D341Med (cell line): ENCODE measurements at regions not wholly inside any gene's neighbourhood (a gene's known extent, or its start where the extent isn't known, plus 50 kb on each side); places are given as distances from the start of the nearest gene placed in this dataset.
"Not testable (repeated sequence)": the region's sequence is repeated elsewhere in the genome, so short reads cannot be mapped to it uniquely, and the experiment has no call there.

Experiments used
- DNase-seq: peaks from one replicate; pipeline ENCODE4 v3.0.0; 2012; ENCODE audit warnings: low spot score

DNA sequence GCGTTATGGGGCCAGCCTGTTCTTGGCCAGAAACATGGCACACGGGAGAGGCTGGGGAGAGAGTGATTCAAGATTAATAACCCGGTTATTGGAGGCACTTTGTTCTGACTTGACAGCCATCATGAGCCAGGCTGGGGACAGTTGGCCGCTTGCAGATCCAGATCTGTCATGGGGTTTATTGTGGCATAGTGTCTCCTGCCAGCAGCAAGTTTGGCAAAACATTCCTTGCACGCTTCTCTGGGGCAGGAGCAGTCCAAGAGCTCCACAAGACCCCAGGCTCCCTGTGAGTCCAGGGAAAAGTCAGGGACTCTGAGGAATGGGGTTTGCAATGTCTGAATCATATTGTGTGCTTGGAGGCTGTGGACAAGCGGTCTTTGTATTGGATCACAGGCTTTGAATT, 270.4 kb downstream of the MIAT start:
- no peak for DNase-seq

- DNase-seq: no peak
These were observed 274.1 kb downstream of the MIAT start for GRCh38 chr22:26931471-26931870.

DNA sequence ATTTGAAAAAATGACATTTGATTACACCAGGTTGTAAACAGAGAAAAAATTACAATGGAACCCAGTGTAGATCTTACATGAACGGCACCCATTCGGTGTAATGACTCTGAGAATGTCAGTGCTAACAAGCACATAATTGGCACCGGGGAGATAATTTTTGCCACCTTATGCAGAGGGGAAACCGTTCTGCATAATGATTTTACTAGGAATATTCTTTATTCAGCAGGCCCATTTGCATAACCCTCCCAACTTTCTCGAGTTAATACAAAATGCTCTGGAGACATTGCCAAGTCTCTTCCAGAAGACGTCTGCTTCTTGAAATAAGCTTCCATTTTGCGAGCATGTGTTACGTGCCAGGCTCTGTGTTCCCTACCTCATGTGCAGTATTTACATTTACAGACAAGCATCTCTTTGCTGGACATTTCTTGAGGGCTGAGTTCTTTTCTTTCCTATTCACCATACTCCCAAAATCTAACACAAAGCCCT, 275.8 kb downstream of the MIAT start:
- DNase-seq: no peak

DNA sequence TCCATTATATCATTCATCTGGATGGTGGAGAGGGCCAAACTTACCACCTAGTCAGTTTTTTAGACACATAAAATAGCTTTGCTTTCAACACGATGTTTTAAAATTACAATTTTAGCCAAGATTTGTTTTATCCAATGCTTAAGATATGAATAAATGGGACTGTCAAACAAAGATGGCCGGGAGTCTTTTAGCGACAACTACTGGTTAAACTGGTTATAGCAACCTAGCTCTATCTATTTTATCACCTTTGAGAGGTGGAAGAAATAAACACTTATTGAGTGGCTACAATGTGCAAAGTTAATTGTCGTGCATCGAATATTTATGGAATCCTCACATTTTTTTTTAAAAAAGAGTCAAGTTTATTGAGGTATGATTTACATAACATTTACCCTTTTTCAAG, 279.8 kb downstream of the MIAT start:
- DNase-seq: no peak

- no peak for DNase-seq
These were observed 282.1 kb downstream of the MIAT start for GRCh38 chr22:26939466-26939865.

DNA sequence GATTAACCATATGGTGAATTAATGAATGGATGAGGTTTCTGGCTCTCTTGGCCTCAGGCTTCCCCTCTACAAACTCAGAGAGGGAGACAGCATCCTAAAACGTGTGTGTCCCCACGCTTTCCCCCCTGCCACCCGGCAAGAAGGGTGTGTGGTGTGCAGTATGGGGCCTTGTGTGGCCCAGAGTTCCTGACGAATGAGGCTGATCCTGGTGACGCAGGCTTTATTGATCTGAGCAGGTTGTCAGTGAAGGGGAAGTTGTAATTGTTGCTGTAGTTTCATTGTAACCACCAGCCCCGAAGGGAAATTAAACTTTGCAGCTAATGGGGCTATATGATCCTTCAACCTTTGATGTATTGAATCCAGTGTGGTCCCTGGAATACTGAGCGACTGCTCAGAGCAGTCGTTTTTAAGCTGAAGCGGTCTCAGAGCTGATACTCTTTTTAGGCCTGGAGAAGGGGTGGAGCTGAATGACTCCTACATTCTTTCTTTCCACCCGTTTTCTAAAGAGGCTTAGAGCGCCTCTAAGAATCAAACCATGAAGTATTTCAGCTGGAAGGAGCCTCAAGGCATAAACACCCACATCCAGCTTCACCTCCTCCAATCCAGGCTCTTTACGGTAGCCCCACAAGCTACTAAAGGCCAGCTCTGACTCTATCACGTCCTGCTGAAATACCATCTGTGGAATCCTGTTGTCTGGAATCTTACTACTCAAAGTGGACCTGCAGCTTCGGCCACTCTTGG, 284.7 kb downstream of the MIAT start:
- no peak for DNase-seq

GRCh38 chr22:26942637-26942957, 285.2 kb downstream of the MIAT start:
- no peak for DNase-seq

GRCh38 chr22:26945565-26945964, 288.2 kb downstream of the MIAT start:
- DNase-seq: no peak

- DNase-seq: no peak
These were observed 291.8 kb downstream of the MIAT start for GRCh38 chr22:26949193-26949592.

GRCh38 chr22:26951139-26951538, 293.8 kb downstream of the MIAT start:
- DNase-seq: not testable (repeated sequence)

DNA sequence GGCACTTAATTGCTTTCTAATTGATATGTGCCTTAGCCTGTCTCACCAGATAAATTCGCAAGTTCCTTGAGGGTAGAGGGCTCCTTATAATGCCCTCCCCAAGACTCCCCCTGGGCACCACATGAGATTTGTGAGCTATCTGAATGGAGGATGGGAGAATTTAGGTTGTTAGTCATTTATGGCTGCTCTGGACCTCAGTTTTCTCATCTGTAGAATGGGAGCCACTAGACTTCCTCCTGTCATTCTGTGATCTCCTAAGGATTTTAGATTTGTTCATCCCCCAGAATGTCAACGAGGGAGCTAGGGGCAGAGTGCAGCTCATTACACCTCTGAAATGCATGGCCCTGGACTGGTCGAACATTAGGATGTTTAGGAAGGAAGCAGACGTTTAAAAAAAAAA, 294.6 kb downstream of the MIAT start:
- no peak for DNase-seq

DNA sequence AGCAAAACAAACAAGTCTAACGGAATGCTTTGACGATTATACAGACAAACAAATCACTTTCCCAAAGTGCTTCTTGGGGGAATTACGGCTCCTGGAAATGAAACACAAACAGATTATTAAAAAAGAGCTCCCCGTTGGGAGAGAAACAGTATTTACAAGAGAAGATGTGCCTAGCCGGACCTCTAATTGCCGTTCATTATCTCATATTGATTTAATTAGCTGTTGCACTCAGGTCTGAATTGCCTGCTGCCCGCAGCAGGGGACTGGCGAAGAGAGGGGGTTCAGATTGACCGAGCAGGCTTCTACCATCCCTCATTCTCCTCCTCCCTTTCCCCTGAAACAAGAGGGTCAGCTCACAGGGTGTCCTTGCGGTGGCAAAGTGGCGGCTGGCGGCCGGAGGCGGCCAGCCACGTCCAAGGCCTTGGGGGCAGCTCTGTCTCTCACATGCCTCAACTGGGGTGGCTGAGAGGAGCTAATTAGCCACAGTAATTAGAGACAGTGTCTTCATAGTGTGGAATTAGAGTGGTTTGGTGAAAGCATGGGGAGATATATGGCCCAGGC, 295.1 kb downstream of the MIAT start:
- DNase-seq: no peak

DNA sequence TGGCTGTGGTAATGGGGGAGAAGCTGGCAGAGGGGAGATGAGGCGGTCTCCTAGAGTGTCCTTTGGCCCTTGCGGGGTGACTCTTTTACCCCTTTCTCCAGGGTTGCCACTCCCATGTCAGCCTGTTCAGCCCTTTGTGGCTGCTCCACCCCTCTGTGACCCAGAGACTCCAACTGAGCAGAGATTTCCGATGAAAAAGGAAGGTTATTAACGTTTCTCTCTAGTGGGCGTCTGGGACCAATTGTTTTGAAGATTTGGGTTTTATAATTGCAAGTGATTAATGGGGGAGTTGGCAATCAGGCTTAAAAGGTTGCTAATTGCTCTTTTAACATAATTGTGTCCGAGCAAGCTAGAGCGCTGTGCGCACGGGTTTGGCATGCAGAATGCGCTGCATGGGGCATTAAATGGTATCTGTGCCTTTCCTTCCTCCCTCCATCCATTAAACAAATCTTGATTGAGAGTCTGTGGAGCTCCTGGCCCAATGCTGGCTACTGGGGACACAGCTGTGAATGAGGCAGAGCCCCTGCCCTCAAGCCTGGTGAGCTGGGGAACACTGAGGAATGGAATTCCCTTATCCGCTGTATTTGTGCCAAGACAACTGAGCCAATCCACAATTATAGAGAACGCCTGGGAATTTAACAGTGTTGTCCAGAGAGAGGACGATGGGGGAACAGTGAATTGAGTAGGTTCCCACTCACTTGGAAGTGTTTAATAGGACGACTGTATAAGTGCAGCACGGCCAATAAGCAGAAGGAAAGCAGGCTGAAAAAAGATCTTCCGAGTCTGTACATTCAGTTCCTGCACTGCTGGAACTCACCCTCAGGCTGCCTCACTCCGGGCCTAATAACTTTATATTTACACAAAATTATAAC, 295.9 kb downstream of the MIAT start:
- DNase-seq: peak; percentile 37

DNA sequence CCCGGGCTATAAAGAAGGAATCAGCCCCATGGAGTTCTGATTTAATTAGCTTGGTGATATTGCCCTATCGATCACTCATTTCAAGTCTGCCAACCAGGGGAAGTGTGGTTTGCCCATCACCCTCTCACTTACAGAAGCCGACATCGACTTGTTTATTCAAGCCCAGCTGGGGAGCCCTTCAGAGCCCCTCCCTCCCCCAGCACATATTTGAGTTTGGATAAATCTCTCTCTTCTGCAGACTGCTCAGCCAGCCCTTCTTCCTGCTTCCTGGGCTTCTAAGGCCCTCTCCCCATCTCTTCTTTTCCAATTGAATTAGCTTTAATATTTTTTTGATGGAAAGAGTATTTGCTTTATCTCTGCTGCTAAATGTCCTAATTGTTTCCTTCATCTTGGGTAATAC, 299.0 kb downstream of the MIAT start:
- DNase-seq: no peak

DNA sequence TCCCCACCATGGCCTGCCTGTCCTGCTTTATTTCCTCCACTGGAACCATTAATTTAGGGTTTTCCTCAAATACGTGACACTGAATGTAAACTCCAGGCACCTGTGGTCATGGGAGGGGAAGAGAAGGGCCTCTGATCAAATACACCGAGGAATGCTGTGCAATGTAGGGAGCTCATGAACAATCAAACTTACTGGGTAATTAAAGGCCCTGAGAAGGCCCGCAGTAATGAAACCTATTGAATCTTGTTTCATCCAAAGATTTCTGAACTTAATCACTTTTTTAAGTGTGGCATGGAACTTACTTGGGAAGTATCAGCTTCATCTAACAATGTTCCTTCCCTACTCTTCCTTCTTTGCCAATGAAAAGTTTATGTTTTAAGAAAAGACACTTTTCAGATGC, 299.8 kb downstream of the MIAT start:
- no peak for DNase-seq

- no peak for DNase-seq
These were observed 300.5 kb downstream of the MIAT start for GRCh38 chr22:26957897-26958296.

DNA sequence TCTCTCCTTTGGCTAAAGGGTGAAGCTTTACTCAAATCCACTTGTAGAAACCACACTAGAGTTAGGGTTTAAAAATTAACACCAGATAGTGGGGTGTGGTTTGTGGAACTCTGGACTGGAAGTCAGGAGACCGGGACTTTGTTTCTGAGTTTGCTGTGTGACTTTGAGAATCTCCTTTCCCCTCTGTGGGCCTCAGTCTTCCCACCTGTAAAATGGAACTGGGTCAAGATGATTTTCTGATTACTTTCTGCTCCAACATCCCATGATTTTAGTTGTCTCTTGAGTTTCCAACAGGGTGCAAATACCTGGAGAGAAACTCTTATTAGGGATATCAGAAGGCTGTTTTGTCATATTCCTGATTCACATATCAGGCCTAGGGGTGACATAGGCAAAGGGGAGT, 301.0 kb downstream of the MIAT start:
- no peak for DNase-seq

- DNase-seq: no peak
These were observed 307.3 kb downstream of the MIAT start for GRCh38 chr22:26964642-26965041.

- no peak for DNase-seq
These were observed 309.9 kb downstream of the MIAT start for GRCh38 chr22:26967282-26967681.

DNA sequence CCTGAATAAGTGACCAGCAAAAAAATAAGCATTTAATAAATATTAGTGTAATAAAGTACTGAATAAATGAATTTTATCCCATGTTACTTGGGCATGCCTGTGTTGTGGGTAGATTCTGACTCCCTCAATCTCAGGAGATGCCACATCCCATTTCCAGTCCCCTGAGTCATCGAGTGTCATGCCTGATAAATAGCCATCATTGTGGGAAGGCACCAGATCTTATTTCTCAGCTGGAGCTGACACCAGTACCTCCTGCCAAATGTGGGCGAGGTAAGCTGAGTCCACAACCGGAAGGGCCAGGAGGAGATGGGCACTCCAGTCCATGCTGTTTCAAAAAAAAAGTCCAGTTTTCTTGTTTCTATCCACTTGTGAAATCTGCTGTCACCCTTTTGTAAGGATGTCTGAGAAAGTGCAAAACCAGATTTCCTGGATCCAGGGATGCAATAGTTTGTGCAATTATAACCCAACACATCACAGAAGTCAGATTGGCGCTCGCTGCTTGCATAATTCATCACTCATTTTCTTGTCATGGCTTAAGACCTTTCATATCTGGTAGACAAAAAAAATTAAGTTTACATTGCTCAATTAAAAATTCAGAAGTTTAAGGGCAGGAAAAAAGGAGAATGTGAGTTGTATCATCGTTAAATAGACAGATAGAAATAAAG, 311.6 kb downstream of the MIAT start:
- DNase-seq: no peak

GRCh38 chr22:26970809-26971394, 313.5 kb downstream of the MIAT start:
- DNase-seq: no peak

GRCh38 chr22:26972286-26972685, 314.9 kb downstream of the MIAT start:
- no peak for DNase-seq
